Uterus (tissue), 3 donors: ENCODE measurements at regions not wholly inside any gene's neighbourhood (a gene's known extent, or its start where the extent isn't known, plus 50 kb on each side); places are given as distances from the start of the nearest gene placed in this dataset.

ENCODE experiments used
- DNase-seq, 2 donors: peaks; one replicate each; pipeline ENCODE4 v3.0.0-alpha.2; 2019 to 2020
- H3K27ac ChIP-seq, 2 donors: fragments of 200-600 bp; sonication (generic); 1 replicate in 1 of 2; 2 replicates in 1 of 2; pipeline ENCODE4 v1.5.1; 2016 to 2018
- H3K27me3 ChIP-seq, 2 donors: fragments of 200-600 bp; sonication (generic); one replicate each; pipeline ENCODE4 v1.5.1; 2018 to 2019; ENCODE audit warnings: control low read depth in 1 of 2
- H3K36me3 ChIP-seq, 2 donors: fragments of 200-600 bp; sonication (generic); one replicate each; pipeline ENCODE4 v1.5.1; 2019; ENCODE audit warnings: control low read depth in 1 of 2
- H3K4me1 ChIP-seq, 2 donors: fragments of 200-600 bp; sonication (generic); one replicate each; pipeline ENCODE4 v1.5.1; 2018 to 2019; ENCODE audit warnings: control low read depth in 1 of 2
- H3K4me3 ChIP-seq, 2 donors: fragments of 200-600 bp; sonication (generic); 1 replicate in 1 of 2; 2 replicates in 1 of 2; pipeline ENCODE4 v1.5.1; 2018 to 2019; ENCODE audit warnings: mild to moderate bottlenecking in 1 of 2
- H3K9me3 ChIP-seq, 2 donors: fragments of 200-600 bp; sonication (generic); one replicate each; pipeline ENCODE4 v1.5.1; 2019; ENCODE audit warnings: control low read depth in 1 of 2
- CTCF ChIP-seq, 4 experiments: fragments of 200-600 bp in 2 of 4; fragments of 450-650 bp in 2 of 4; sonication (generic) in 2 of 4; IDR thresholded peaks; one replicate each; pipeline ENCODE4 v1.5.1; 2016 to 2019; ENCODE audit warnings: antibody characterized with exemption in 4 of 4, mild to moderate bottlenecking in 2 of 4, moderate library complexity in 1 of 4
- POLR2A ChIP-seq, 2 donors: fragments of 450-650 bp; IDR thresholded peaks; one replicate each; pipeline ENCODE4 v1.6.1; 2016; ENCODE audit warnings: antibody characterized with exemption in 2 of 2, mild to moderate bottlenecking in 1 of 2, moderate library complexity in 1 of 2
- intact Hi-C: fragments of 100-400 bp; cut with DNase I; formaldehyde crosslinking; loops from one replicate; pipeline ENCODE4 v1.15.1; 2023; ENCODE audit warnings: low total_unique reads
- donor health status: DM: yes; HTN: yes; CAD: no.

GRCh38 chr16:82451449-82451848 lies 175.3 kb upstream of the CDH13 start:
- Histone ChIP-seq H3K27ac (no peak overlapping the region), H3K4me3 (no peak overlapping the region), H3K4me1 (no peaks in the 10 kb centered on the region), H3K36me3 (no peaks in the 10 kb centered on the region), H3K27me3 (no peaks in the 10 kb centered on the region), H3K9me3 (no peaks in the 10 kb centered on the region)
- no peak for DNase-seq
- intact Hi-C loops: no loop called here
- TF ChIP-seq CTCF (IDR thresholded peaks at IDR 0.05) (no peak), POLR2A (IDR thresholded peaks at IDR 0.05) (no peak)

GRCh38 chr16:82440336-82440735 lies 186.4 kb upstream of the CDH13 start:
- H3K27me3 ChIP-seq: no peaks in the 10 kb centered on the region
- no peaks in the 10 kb centered on the region for H3K36me3 ChIP-seq
- no peak overlapping the region for H3K4me3 ChIP-seq
- DNase-seq: no peak
- no peaks in the 10 kb centered on the region for H3K9me3 ChIP-seq
- TF ChIP-seq POLR2A (IDR thresholded peaks at IDR 0.05): no peak
- no peak for TF ChIP-seq CTCF (IDR thresholded peaks at IDR 0.05)
- no peaks in the 10 kb centered on the region for H3K4me1 ChIP-seq
- intact Hi-C loops: no loop called here
- H3K27ac ChIP-seq: no peak overlapping the region

- TF ChIP-seq CTCF (IDR thresholded peaks at IDR 0.05): no peak
- TF ChIP-seq POLR2A (IDR thresholded peaks at IDR 0.05): no peak
- Histone ChIP-seq H3K27me3 (no peaks in the 10 kb centered on the region), H3K4me1 (no peaks in the 10 kb centered on the region), H3K4me3 (no peak overlapping the region), H3K27ac (no peak overlapping the region), H3K9me3 (no peaks in the 10 kb centered on the region), H3K36me3 (no peaks in the 10 kb centered on the region)
- intact Hi-C loops: no loop called here
- no peak for DNase-seq
Measured at GRCh38 chr16:82439678-82440293, 187.0 kb upstream of the CDH13 start.

GRCh38 chr16:82433042-82433441 lies 193.7 kb upstream of the CDH13 start:
- no peak for TF ChIP-seq CTCF (IDR thresholded peaks at IDR 0.05)
- TF ChIP-seq POLR2A (IDR thresholded peaks at IDR 0.05): no peak
- H3K4me3 ChIP-seq: no peak overlapping the region
- no peaks in the 10 kb centered on the region for H3K36me3 ChIP-seq
- H3K9me3 ChIP-seq: no peaks in the 10 kb centered on the region
- H3K27ac ChIP-seq: no peak overlapping the region
- intact Hi-C loops: no loop called here
- no peaks in the 10 kb centered on the region for H3K4me1 ChIP-seq
- DNase-seq: no peak
- no peaks in the 10 kb centered on the region for H3K27me3 ChIP-seq

- Histone ChIP-seq H3K4me3 (no peak overlapping the region), H3K36me3 (no peaks in the 10 kb centered on the region), H3K27ac (no peak overlapping the region), H3K9me3 (no peaks in the 10 kb centered on the region), H3K4me1 (no peaks in the 10 kb centered on the region), H3K27me3 (no peaks in the 10 kb centered on the region)
- TF ChIP-seq CTCF (IDR thresholded peaks at IDR 0.05) (no peak), POLR2A (IDR thresholded peaks at IDR 0.05) (no peak)
- no peak for DNase-seq
- intact Hi-C loops: no loop called here
Measured at GRCh38 chr16:82432261-82432660, 194.5 kb upstream of the CDH13 start.
